Activated CD4-positive, alpha-beta T cell treated with anti-CD3 and anti-CD28 coated beads, Interleukin-2, amount 50 U/mL, for 4 hours (primary cell): ENCODE measurements at regions not wholly inside any gene's neighbourhood (a gene's known extent, or its start where the extent isn't known, plus 50 kb on each side); places are given as distances from the start of the nearest gene placed in this dataset.

ENCODE experiments used
- DNase-seq, 2 experiments: peaks; one replicate each; pipeline ENCODE4 v3.0.0-alpha.2; 2020

DNA sequence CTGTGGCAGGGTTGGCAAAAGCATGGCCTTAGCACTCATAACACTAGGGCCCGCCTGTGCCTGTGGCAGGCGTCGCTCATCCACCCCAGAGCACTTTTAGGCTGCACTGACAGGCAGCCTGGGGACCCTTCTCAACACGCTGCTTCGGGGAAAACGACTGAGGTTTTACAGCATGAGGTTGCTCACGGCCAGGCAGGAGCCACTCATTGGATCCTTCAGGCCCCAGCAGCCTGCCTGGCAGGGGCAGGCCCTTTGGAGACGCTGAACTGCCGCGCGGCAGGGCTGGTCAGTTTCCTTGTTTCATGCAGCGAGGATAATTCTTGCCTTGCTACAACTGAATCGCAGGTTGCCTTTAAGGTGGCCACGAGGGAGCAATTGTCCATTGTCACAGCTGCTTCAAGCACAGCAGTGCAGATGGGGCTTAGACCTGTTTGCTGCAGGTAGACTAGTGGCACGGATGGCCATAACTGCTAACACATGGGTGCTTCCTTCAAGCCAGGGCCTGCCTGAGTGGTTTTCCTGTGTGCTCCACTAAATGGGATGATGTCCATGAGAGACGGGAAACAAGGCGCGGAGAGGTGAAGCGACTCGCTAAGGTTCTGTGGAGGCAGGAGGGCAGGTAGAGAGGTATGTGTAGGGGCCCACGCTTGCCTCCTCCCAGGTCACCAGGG lies 49.9 kb upstream of the HS6ST1 start:
- no peak for DNase-seq

DNA sequence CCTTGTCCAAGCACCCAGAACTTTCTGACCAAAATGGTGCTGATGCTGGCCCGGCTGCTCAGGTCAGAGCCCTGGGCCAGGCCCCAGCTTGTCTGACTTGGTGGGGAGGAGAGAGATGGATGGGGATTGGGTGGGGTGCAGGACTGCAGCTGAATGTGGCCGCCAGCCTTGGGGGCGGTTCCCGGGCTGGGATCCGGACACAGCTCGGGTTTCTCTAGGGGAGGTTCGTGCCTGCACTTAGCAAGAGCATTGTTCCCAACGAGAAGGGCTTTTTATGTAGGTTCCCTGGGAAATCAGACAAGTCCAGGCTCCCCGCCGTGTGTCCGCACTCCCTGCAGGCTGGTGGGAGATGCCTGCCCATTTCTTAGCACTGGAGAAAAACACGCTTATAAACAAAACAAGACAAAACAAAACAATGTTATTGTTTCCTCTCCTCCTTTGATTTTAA lies 50.5 kb upstream of the HS6ST1 start:
- no peak for DNase-seq

DNA sequence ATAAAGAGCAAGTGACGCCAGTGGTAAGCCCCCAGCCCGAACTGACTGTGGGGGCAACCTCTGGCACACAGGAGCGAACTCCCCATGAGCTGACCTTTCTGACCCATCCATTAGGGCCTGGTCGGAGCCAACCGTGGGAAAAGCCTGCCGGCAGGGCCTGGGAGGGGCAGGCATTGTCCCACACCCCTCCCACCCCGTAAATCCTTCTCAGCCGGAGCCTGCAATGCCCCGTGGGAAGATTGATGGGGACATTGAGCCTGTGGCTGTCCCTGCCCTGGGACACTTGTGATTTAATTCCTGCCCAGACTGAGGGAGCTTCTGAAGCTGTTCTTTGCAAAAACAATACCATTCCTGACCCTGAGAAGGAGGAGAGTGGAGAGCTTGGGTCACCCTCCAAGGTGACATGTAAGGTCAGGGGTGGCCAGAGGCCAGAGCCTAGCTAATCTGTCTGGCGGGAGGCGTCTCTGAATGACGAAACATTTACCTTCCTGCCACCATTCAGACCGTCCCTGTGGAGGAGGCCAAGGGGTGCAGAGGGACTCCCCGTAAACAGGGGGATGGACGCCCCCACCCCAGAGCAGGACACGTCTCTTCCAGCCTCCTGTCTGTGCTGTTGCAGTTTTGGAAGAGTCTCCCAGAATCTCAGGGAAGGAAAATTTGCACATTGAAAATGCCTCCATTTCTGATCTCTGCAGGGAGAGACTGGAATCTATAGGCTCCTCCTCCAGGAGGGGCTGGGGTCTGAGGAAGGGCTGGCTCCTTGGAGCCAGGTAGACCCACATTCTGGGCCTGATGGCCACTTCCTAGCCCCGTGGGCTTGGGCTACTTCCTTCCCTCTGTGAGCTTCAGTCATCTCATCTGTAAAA lies 51.2 kb upstream of the HS6ST1 start:
- DNase-seq: no peak

DNA sequence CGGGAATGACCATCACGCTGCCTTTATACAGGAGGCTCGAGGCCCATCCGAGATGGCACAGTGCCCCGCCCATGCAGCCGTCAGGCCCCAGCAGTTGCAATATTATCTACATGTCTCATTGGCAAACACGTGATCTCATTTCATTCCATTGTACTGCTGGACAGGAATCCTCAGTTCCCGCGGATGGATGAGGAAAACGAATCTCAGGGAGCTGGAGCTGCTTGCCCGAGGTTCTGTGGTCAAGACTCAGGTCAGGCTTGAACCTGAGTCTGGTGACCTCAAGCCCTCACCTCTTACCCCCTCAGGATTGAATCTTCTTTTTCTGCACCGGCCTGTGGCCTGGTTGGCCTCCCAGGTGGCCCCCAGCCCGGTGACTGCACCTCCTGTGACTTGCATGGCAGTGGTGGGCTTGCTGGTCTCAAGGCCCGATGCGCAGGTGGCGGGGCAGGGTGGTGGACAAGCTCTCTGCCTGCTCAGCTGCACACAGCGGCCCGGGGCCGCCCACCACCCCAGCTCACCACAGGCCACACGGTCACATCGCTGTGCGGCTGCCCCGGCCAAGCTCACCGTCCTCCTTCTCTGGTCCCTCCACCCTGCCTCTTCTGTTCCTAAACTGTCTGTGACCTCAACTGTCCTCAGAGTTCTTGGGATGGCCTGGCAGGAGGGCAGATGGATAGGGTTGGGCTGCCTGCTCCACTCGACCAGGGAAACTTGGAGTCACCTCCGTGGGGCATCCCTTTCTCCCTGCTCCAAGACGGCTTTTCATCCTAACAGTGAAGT lies 52.0 kb upstream of the HS6ST1 start:
- DNase-seq: no peak

DNA sequence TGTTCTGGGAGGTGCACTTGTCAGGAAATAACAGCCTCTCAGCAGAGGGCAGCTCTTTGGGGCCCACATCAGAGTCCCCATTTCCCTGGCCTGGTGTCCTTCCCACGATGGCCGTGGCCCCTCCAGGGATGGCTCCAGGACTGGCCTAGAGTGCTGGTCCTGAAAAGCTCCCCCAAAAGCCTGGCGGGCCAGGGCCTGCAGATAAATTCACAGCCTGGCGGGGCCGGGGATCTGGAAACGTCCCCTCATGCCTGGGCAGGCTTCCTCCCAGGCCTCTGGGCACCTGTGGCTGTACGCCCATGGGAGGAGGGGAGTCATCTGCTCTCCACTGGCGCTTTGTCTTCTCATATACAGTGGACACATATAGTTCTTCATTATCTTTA lies 52.6 kb upstream of the HS6ST1 start:
- DNase-seq: no peak

DNA sequence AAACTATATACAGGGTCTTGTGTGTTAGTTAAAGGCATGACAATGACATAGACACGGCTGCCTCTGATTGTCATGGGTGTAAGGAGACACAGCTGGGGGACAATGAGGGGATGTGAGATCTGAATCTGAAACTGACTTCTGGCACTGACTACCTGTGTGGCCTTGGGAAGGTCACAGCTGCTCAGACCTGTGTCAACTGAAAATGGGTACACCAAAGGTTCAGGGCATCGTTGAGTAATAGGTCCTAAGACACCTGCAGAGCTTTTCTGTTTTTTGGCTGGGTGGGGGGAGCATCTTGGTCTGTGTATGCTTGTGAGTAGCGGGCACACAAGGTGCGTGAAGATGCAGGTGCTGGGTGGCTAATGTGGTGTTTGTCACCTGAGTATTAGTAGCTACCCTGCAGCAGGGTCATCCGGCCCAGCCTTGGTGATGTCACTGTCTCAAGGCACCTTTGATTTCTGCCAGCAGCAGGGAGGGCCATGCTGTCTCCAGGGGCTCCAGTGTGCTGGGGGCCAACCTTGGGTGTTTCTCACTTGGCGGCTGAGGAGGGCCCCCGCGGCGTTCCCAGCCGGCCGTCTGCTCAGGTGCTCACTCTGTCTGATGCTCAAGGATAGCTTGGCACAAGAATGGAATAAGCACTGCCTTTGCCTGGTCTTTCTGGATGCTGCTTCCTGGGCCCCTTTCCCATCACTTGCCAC lies 53.1 kb upstream of the HS6ST1 start:
- DNase-seq: no peak

DNA sequence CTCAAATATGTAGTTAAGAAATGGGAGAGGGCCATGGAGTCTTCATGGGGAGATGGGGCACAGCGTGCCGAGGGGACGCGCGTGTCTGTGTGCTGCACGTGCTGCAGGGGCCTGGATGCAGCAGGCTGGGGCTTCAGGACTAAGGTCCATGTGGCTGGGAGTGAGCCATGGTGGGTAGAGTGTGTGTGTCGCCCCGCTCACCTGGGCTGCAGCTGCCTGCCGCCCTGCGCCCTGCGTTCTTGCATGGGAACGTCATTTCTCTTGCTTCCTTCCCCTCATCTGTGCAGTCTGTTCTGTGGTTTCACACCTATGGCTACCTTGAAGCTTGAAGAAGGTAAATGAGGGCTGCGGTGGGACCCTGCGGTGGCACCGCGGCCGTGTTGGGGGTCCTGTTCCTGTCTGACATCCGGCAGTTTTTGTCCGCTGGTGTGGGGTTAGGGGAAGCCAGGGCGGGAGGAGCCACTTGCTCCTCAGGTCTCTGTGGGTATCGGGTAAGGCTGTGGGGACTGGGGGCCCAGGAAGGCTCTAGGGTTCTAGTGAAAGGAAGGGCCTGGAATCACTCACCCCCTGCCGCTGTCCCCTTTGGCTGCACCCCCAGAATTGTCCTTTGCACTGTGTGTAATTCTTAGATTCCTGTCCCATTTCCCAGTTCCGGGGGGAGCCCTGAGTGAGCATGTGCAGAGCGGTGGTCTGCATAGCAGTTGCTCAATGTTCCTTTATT lies 54.1 kb upstream of the HS6ST1 start:
- no peak for DNase-seq

DNA sequence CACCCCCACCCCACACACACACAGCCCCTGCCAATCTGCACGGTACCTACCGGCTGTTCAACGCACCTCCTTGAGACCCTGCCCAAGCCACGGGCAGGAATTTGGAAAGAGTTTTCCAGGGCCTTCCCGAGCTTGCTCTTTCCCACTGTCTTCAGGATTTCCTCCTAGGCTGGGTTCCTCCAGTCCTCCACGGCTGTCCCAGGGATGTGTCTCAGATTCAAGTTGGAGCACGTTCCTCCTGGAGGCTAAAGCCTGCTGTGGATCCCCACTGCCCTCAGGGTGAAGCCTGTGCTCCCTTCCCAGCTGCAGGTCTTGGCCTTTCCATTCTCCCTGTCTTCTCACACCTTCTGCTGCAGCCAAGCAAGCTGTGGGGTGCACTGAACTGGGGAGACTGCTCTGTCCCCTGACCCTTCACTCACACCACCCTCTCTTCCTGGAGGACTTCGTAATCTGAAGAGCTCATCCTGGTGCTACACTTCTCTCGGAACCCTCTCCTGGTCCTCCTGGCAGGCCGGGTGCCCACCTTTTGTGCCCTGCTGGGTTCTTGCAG lies 54.9 kb upstream of the HS6ST1 start:
- no peak for DNase-seq

DNA sequence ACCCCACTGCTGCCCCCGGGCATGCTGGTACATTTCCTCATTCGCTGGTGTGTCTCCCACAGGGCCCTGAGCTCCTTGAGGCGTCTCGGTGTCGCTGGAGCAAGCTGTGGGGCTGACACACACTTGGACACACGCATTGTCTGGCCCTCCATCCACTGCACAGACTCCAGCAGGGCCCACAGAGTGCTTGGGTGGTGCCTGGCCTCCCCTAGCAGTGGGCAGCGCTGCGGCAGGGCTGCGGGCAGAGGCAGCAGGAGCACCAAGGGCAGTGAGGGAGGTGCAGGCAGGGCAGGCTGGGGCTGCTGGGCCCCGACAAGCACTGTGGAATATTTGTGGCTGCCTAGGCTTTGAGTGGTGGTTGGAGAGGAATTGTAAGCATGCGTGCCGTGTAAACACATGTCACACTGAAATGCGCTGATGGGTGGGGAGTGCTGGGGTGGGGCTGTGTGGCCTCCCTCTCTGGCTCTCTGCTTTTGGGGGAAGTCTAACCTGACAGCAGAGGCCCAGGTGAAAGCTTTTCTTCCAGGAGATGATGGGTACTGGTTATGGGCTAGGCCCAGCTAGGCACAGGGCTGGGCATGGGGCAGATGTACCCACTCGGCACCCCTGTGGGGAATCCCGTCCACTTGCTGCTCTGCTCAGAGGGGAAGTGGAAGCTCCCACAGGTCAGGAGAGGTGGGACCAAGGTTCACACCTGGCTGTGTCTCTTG lies 55.5 kb upstream of the HS6ST1 start:
- no peak for DNase-seq

DNA sequence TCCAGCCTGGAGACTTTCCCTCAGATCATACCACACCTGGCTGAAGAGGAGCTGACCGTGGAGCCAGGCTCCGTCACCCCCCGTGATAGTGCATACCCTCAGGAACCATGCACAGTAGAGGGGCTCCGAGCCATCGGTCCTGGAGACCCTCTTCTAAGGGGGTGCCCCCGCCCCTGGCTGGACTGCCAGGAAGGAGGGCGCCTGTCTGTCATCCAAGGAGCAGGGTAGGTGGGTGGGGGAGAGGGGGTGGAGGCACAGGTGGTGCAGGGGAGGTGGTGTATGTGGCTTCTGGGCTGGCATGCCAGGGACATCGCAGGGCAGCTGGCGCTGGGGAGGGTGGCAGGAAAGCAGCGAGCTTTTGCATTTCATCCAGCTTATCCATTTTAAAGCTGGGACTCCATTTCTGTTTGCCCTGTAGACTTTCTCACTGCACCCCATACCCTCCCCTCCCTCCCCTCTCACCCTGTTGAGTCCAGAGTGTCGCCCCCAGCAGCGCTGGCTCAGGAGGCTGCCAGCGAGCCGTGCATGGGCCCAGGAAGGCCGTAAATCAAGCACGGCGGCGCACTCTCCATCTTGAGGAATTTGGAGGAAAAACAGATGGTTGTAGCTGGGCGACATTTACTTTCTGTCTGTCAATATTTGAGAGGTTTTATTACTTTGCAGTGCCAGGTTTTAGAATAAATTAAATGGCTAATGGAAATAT lies 56.2 kb upstream of the HS6ST1 start:
- no peak for DNase-seq

DNA sequence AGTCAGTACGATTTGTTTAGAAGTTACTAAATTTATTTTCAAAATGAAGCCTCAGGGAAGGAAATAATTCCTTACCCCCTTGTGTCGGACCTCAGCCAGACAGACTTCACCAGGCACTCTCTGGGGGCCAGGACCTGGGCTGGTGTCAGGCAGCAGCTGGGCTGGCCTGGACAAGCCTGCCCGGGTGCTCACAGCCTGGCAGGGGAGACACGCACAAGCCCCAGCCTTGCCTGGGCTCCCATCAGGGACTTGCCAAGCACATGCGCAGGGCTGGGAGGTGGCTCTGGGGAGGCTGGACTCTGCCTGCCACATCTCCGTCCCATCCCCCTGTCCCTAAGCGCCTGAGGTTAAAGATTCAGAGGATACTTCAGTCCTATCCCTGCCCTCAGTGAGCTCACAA lies 56.8 kb upstream of the HS6ST1 start:
- DNase-seq: no peak

DNA sequence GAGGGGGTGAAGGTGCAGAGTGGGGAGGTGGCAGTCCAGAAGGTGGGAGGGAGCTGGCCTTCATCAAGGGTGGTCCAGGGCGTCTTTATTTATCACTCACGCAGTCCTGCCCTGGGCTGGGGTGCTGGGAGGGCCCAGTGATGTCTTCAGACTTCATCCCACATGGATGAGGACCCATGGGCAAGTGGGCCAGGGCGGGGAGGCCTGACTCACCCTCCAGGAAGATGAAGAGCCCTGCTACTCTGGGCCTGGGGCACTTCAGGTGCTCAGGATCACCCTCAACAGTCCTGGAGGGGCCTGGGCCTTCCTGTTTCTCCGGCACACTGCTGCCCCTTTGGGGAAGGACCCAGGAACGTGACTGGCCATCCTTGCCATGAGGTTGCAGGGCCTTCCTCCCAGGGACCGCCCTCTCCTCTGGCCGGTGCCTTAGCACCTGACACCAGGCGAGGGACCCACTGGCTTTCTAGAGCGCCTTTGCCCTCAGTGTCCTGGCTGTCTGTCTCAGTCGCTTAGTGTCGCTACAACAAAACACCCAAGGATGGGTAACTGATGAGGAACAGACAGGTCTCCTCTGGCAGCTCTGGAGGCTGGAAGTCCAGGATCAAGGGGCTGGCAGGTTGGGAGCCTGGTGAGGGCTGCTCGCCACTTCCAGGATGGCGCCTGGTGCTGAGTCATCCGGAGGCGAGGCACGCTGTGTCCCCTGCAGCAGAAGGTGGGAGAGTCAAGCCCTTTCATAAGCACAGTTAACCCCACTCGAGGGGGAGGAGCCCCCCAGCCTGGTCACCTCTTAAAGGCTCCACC lies 57.8 kb upstream of the HS6ST1 start:
- no peak for DNase-seq

DNA sequence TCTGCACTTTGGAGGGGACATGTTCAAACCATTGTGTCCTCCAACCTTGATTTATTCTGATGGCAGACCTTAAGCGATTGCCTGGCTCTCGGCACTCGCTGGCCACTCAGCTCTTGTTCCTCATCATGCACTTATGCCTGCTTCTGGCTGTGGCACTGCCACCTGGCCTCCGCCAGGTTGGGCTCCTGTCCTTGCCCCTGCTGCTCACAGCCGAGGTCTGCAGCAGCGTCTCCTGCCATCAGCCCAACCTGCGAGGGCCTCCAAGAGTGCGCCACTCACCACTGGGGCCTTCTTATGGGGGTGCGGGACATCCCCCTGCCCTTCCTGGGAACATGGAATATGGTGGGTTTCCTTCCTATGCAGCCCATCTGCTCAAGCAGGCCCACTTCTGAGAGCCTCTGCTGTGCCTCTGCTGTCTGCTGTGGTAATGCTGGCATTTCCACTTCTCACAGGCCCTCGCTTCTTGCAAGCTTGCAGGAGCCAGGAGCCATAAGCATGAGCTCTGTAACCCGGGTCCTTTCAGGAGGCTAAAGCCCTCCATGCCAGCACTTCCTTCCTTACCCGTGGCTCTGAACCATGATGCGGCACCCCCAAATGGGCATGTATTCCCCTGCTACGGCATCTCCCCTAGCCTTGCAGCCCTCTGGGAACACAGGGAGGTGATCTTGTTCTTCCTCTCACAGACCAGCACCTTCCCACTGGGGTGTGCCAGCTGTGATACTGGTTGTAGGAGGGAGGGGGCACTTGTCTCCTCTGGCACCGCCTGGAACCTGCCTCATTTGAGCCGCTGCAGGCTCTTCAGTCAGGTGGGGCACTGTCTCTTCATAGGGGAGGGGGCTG lies 58.6 kb upstream of the HS6ST1 start:
- DNase-seq: no peak

DNA sequence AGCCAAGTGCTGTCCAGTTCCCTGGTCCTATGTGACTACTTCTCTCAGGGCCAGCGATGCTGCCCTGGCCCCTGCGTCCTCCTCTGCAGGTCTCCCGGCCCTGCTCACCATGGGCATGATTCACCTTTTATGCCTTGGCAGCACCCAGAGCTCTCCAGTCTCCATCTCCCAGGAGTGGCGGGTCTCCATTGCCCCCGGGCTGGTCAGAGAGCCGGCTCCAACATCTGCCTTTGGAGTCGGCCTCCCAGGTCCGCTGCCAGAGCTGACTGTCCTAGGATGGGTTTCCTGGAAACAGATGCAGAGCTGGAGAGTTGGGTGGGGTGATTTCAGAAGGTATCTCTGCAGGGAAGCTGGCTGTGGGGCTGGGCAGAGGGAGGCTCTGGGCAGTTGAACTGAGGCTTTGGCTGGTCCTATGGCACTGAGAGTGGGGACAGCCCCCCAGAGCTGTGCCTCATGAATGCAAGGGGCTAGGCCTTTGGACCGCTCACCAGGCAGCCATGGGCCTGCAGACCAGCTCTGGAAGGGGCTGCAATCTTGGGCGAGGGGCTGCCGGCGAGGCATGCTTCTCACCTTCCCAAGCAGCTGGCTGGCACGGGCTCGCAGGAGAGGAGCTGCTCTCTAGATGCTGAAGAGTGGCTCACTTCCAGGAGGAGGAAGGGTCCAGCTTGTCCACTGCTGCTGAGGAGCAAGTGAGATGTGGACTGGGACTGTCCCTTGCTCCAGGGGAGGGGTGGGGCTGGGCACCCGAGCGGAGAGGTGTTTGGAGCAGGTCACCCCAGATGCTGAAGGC lies 59.8 kb upstream of the HS6ST1 start:
- DNase-seq: no peak

DNA sequence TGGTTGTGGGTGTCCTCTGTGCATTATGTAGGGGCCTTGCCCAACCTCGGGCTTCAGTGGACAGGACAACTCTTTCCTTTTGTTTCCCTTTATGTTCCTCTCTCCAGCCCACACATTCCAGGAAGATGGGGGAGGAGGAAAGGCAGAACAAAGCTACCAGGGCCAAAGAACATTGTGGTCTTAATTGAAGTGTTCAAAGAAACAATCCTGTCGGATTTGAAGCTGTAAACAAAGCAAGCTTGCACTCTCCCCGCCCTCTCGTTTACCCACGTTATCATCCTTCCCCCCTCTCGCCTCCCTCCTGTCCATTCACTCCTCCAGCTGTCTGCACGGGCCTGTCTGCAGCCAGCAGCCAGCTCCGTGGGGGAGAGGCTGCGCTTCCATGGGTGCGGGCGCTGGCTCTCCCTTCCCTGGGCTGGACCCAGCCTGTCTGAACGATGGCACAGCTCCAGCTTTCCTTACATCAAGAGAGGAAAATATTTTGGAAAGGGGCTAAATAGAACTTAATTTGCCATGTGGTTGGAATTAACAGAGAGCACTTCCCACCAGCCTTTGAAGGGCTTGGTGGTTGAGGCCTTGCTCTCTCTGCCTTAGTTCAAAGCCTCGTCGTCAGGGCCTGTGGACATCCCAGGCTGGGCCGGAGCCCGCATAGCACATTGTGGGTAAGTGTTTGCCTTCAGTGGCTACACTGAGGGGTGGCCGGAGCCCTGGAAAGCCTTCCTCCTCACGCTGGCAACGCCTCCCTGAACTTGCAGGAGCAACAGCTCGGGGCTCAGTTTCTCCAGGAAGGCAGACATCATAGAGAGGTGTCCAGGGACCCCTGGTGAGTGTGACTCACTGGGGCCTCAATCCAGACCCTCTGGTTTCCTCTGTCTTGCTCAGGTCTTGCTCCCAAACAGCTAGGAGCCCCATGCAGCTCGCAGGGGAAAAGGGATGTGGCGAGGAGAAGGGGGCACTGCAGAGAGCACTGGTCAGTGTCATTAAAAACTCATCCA lies 60.6 kb upstream of the HS6ST1 start:
- no peak for DNase-seq

DNA sequence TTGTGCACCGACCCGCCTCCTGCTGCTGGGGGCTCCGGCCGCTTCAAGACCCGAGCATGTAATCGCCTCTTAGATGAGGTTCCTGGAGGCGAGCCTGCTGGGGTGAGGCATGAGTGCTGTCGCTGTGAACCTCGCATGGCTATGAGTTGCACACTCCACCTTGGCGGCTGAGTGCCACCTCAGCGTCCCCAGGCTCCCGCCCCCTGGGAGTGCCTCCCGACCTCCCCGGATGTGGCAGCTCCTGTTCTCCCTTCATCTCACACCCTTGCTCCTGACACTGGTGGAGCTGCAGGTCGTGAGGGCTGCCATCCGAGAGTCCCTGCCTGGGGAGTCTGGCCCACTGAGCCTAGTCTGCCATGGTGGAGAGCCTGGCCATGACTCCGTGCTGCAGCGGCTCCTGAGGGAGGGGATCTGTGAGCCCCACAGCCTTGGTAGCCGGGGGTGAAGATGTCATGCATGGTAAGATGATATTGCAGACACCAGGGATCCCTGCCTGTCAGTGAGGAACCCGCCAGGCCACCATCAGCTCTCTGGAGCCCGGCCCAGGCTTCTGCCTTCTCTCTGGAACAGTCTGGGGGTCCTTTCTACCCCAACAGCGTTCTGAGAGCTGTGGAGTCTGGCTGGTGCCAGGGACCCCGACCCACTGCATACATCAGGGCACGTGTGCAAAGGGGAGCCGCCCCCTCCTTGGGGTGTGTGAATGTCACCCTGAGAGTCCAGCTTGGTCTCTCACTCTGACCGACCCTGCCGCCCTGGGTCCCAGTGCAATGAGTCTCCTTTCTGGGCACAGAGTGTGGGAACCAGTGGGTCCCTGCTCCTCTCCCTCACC lies 61.6 kb upstream of the HS6ST1 start:
- no peak for DNase-seq
